Panc1 (cell line): ENCODE measurements at regions not wholly inside any gene's neighbourhood (a gene's known extent, or its start where the extent isn't known, plus 50 kb on each side); places are given as distances from the start of the nearest gene placed in this dataset.

Experiments
- ATAC-seq: fragments of 200-7000 bp; cut with Tn5 transposase; 2 replicates; pipeline ENCODE4 v1.9.1; 2020; ENCODE audit warnings: mild to moderate bottlenecking, moderate library complexity
- BruUV-seq: library from RNA; stranded (reverse); fragments of 400-500 nt; replicated peaks from 2 replicates; lab custom pipeline; 2021; lab: Mats Ljungman, UMichigan
- CTCF ChIA-PET: fragments of 300-600 bp; sonication (Branson Sonifier 250); formaldehyde crosslinking; loops from one replicate; lab custom pipeline; 2022; ENCODE audit warnings: antibody characterized with exemption; lab: Charles Lee
- POLR2A ChIA-PET: fragments of 300-600 bp; sonication (Branson Sonifier 250); formaldehyde crosslinking; loops from one replicate; lab custom pipeline; 2022; ENCODE audit warnings: antibody characterized with exemption; lab: Charles Lee
- DNase-seq: peaks from one replicate; pipeline ENCODE4 v3.0.0-alpha.2; 2010; ENCODE audit warnings: low read depth, low spot score
- H3K27ac ChIP-seq: 2 replicates; pipeline ENCODE4 v1.5.1; 2011; ENCODE audit warnings: mild to moderate bottlenecking, low read length, inconsistent platforms
- H3K27me3 ChIP-seq: fragments of 200-500 bp; sonication (Bioruptor generic); 2 replicates; pipeline ENCODE4 v1.6.0; 2014; ENCODE audit warnings: low read length, inconsistent platforms; ENCODE audit not compliant: control insufficient read depth, insufficient read depth
- H3K36me3 ChIP-seq: fragments of 200-500 bp; sonication (Bioruptor generic); 2 replicates; pipeline ENCODE4 v1.5.1; 2014; ENCODE audit warnings: inconsistent platforms, mild to moderate bottlenecking, low read length, moderate library complexity; ENCODE audit not compliant: control insufficient read depth, insufficient read depth
- H3K4me1 ChIP-seq: 2 replicates; pipeline ENCODE4 v1.5.1; 2011; ENCODE audit warnings: inconsistent platforms, mild to moderate bottlenecking, low read length, moderate library complexity; ENCODE audit not compliant: control insufficient read depth, insufficient read depth
- H3K4me3 ChIP-seq, 2 experiments: 2 replicates each; pipeline ENCODE4 v1.5.1; 2011 to 2012; ENCODE audit warnings: low read depth in 2 of 2, low read length in 2 of 2, mild to moderate bottlenecking in 2 of 2, inconsistent platforms in 1 of 2, moderate library complexity in 1 of 2
- H3K9me3 ChIP-seq: fragments of 200-500 bp; sonication (Bioruptor generic); 2 replicates; pipeline ENCODE4 v1.5.1; 2014; ENCODE audit warnings: low read depth, mild to moderate bottlenecking, inconsistent platforms, low read length, moderate library complexity; ENCODE audit not compliant: control insufficient read depth, insufficient read depth
- CTCF ChIP-seq: fragments of 450-650 bp; IDR thresholded peaks from 2 replicates; pipeline ENCODE4 v1.5.1; 2017; ENCODE audit warnings: mild to moderate bottlenecking
- POLR2AphosphoS5 ChIP-seq: IDR thresholded peaks from 2 replicates; pipeline ENCODE4 v1.6.1; 2012; ENCODE audit warnings: mild to moderate bottlenecking, low read depth, low read length, moderate library complexity
- SIN3A ChIP-seq: IDR thresholded peaks from 2 replicates; pipeline ENCODE4 v1.6.1; 2012; ENCODE audit warnings: low read depth, mild to moderate bottlenecking, low read length, moderate library complexity, borderline replicate concordance; ENCODE audit not compliant: insufficient read depth
- TCF7L2 ChIP-seq: IDR thresholded peaks from 2 replicates; pipeline ENCODE4 v1.6.1; 2011; ENCODE audit warnings: mild to moderate bottlenecking, low read depth, low read length, inconsistent platforms
- in situ Hi-C: cut with HindIII; loops from 2 replicates; pipeline ENCODE4 v1.10.0; 2016; ENCODE audit warnings: low sequenced_read_pairs, low pct_unique_long_range_greater_than_20kb
- intact Hi-C: fragments of 100-400 bp; cut with micrococcal nuclease; formaldehyde crosslinking; loops from one replicate; pipeline ENCODE4 v1.10.0; 2022; ENCODE audit not compliant: unreplicated experiment
- TF ChIP-seq, protein P1 (sequence below), 2 experiments: IDR thresholded peaks; 2 replicates each; pipeline ENCODE4 v1.6.1; 2011 to 2012; ENCODE audit warnings: low read depth in 2 of 2, control low read depth in 1 of 2, low read length in 1 of 2, mild to moderate bottlenecking in 1 of 2, moderate library complexity in 1 of 2; ENCODE audit not compliant: insufficient read depth in 1 of 2

GRCh38 chr20:53794529-53795115 is 201.0 kb upstream of the ZNF217 start:
- no TSS peak for BruUV-seq
- intact Hi-C loops (no loop called here), in situ Hi-C loops (no loop called here)
- DNase-seq (no peak), ATAC-seq (no peak)
- Histone ChIP-seq H3K27ac (peak overlapping the region; percentile 91), H3K27me3 (no peaks in the 10 kb centered on the region), H3K36me3 (no peaks in the 10 kb centered on the region), H3K4me1 (peaks cover 29% of the 10 kb centered on the region), H3K9me3 (no peaks in the 10 kb centered on the region), H3K4me3 (no peak overlapping the region)
- TF ChIP-seq SIN3A (no peak), CTCF (no peak), POLR2AphosphoS5 (no peak), TCF7L2 (no peak)
- TF ChIP-seq, protein P1, sequence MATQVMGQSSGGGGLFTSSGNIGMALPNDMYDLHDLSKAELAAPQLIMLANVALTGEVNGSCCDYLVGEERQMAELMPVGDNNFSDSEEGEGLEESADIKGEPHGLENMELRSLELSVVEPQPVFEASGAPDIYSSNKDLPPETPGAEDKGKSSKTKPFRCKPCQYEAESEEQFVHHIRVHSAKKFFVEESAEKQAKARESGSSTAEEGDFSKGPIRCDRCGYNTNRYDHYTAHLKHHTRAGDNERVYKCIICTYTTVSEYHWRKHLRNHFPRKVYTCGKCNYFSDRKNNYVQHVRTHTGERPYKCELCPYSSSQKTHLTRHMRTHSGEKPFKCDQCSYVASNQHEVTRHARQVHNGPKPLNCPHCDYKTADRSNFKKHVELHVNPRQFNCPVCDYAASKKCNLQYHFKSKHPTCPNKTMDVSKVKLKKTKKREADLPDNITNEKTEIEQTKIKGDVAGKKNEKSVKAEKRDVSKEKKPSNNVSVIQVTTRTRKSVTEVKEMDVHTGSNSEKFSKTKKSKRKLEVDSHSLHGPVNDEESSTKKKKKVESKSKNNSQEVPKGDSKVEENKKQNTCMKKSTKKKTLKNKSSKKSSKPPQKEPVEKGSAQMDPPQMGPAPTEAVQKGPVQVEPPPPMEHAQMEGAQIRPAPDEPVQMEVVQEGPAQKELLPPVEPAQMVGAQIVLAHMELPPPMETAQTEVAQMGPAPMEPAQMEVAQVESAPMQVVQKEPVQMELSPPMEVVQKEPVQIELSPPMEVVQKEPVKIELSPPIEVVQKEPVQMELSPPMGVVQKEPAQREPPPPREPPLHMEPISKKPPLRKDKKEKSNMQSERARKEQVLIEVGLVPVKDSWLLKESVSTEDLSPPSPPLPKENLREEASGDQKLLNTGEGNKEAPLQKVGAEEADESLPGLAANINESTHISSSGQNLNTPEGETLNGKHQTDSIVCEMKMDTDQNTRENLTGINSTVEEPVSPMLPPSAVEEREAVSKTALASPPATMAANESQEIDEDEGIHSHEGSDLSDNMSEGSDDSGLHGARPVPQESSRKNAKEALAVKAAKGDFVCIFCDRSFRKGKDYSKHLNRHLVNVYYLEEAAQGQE (IDR thresholded peaks at IDR 0.05; ENCODE audit: insufficient read depth in 1 of 2, low read depth in 2 of 2, low read length in 1 of 2): no peak
- CTCF ChIA-PET: interaction anchor here (0.5 kb wide), 1 partner anchor 113 kb away, joined by 4 read pairs; no protein-coding TSS in a partner anchor
- POLR2A ChIA-PET: interaction anchor here (0.6 kb wide), 1 partner anchor 8 kb away, joined by 10 read pairs; no protein-coding TSS in a partner anchor

- Histone ChIP-seq H3K36me3 (no peaks in the 10 kb centered on the region), H3K9me3 (no peaks in the 10 kb centered on the region), H3K4me1 (peaks cover 29% of the 10 kb centered on the region), H3K27me3 (no peaks in the 10 kb centered on the region), H3K27ac (peak overlapping the region; percentile 91), H3K4me3 (no peak overlapping the region)
- in situ Hi-C loops: no loop called here
- TF ChIP-seq, protein P1 (IDR thresholded peaks at IDR 0.05; ENCODE audit: insufficient read depth in 1 of 2, low read depth in 2 of 2, low read length in 1 of 2): no peak
- no peak for ATAC-seq
- ChIA-PET CTCF (interaction anchor here (0.5 to 0.7 kb wide), 3 partner anchors 58 to 114 kb away, joined by 4 read pairs; no protein-coding TSS in a partner anchor), POLR2A (interaction anchor here (0.6 to 0.7 kb wide), 3 partner anchors 7 to 54 kb away, joined by 3 to 10 read pairs (median 3); no protein-coding TSS in a partner anchor)
- DNase-seq: no peak
- intact Hi-C loops: no loop called here
- BruUV-seq: no TSS peak
These were observed 200.2 kb upstream of the ZNF217 start for GRCh38 chr20:53793783-53794383.
